LoVo (cell line): ENCODE measurements at regions not wholly inside any gene's neighbourhood (a gene's known extent, or its start where the extent isn't known, plus 50 kb on each side); places are given as distances from the start of the nearest gene placed in this dataset.

Experiments used
- DNase-seq: peaks from one replicate; pipeline ENCODE4 v3.0.0-alpha.2; 2016; ENCODE audit warnings: low spot score

DNA sequence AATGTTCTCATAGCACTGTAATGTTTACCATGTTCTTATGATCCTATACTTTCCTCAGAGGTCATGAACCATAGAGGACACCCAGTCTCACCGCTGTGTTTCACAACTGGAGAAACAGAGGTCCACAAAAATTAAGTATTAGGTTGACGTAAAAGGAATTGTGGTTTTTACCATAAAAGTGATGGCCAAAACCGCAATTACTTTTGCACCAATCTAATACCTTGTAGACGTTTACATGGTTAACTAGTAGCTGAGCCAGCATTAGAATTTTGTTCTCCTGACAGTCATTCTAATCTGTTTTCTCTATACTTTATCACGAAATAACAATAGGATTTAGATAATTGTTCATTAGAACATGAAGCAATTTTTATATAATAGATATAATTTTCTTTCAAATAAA is 763.4 kb upstream of the ARGLU1 start:
- DNase-seq, result no peak

DNA sequence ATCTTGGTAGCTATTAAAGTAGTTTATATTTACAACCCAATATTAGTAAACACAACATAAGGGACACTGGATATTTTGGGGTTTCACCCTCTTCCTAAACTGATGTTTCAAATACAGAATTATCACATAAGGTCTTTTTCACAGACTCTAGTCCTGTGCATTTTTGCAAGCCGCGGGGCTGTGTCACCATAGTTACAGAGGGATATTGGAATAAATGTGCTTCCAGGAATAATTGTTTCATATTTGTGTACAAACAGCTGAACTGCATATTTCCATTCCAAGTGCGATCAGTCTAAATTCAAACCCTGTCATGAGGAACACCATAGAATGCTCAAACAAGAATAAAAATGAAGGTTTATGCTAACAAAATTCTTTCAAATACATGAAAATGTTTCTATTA is 762.5 kb upstream of the ARGLU1 start:
- no peak for DNase-seq

DNA sequence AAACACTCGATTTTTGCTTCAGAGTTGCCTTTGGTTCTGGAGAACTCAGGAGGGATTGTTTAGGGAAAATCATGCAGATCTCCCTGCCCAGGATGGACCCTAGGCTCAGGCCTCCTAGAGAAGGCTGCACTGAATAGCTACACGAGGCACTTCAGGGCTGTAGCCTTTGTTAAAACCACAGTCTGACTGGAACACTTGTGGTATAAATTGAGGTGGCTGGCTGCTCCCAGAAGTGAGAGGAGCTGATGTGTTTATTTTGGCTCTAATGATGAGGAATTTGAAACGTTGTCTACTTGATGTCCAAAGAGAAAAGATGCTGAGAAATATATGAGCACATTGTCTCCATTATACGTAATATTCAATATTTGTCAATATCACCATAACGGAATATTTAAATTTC is 762.1 kb upstream of the ARGLU1 start:
- no peak for DNase-seq

DNA sequence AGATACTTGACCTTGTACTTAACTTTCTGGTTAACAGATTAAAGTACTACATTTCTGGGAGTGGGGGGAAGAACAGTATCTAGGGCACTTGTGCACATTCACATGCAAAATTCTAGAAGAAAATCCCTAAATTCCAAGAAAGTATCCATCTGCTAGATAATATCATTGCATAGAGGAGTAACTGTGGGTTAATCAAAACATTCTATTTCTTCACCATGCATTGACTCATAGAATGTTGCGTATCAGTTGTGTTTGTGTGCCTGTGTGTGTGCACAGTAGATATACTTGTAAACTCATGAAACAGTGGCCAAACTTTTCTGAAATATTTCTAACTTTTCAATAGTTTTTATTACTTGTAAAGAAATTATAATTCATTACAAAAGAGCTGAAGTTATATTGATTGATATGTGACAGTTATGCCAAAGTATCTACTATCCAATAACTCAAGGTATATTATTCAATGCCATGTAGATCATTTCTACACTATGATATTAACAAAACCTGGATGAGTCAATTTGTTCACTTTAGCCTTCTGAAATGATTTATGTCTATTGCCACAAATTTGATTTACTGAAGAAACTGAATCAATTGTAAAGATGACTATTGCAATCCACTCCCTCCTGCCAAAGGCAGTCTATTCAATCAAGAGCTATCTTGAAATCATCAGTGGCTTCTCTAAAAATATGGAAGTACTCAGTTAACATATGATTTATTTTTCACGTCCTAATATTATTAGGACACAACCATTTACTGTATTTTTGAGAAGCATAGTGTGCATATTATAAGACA is 756.7 kb upstream of the ARGLU1 start:
- DNase-seq, result no peak

DNA sequence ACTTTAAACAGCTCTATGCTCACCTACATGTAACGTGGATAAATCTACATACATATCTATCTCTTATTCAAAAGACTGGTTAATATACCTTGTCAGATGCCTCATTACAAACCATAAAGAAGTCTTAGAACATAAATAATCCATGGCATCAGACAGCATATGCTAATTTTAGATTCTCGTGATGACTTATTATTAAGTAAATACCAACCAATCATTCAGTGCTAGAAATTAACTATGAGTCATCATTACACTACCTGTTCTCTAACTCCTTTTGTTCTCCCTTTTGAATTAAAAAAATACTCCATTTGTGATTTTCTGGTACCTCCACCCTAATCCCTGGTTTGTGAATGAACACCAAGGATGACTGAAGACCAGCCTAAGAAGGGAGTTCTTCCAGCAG is 754.3 kb upstream of the ARGLU1 start:
- no peak for DNase-seq

DNA sequence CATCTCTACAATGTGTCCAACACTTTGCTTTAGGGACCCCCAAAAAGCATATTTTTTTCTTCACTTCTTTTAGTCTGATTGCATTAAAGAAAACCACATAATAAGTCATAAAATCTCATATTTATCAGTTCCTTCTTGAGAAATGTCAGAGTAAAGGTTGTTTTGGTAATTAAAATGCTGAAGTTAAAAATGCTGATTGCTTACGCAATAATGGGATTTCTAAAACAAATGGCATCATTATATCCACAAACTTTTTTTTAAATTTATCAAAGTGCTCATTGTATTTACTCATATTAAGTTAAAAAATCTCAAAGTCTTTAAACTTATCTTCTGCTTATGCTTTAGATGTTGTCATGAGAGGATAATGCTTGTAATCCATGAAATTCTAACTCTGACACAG is 737.2 kb upstream of the ARGLU1 start:
- no peak for DNase-seq

DNA sequence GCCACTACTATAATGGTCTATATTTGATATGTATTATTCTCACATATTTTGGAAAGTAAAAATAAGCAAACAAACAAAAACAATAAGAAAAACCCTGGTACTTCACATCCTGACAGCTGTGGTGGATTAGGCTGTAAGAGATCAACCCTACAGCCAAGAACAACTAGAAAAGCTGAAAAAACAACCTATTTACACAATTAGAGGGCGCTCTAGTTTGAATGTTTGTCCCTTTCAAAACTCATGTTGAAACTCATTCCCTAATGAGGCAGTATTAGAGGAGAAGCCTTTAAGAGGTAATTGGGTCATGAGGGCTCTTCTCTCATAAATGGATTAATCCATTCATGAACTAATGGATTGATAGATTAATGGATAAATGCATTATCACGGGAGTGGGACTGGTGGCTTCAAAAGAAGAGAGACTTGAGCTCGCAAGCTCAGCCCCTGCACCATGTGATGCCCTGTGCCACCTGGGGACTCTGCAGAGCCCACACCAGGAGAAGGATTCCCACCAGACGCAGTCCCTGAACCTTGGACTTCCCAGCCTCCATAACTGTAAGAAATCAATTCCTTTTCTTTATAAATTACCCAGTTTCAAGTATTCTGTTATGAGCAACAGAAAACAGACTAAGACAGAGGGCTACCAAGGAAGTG is 733.9 kb upstream of the ARGLU1 start:
- no peak for DNase-seq

DNA sequence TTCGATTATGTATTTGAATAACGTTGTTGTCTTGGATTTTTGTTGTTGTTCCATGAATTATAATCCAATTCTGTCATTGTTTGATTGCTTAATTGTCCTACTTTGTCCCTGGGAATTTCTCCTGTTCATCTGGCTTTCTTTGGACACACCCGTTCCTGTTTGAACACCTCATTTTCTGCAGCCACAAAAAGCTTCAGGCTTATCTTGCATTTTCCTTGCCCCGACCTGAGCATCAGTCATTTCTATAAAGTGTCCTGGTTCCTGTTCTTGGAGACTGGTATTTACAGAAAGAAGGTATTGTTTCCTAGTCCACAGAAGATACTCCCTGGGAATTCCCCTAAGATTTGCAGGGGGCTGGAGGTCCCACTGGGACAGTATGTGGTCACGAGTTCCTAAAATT is 731.8 kb upstream of the ARGLU1 start:
- no peak for DNase-seq

DNA sequence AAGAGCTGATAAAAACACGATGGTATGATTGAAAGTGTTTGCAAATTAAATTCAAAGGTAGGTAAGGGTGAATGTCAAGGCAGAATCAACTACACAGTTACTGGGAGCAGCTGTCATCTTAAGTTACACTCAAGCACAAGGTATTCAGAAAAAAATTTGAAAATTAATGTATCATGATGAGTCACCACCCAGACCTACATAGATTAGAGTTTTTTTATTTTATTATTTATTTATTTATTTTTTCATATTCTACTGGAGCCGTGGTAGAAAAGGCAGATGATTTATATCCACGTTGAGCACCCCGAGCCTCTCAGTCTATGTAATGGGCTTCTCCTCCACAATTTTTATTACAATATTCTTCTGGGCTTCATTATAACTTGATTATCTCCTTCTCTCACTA is 728.9 kb upstream of the ARGLU1 start:
- DNase-seq, result no peak

DNA sequence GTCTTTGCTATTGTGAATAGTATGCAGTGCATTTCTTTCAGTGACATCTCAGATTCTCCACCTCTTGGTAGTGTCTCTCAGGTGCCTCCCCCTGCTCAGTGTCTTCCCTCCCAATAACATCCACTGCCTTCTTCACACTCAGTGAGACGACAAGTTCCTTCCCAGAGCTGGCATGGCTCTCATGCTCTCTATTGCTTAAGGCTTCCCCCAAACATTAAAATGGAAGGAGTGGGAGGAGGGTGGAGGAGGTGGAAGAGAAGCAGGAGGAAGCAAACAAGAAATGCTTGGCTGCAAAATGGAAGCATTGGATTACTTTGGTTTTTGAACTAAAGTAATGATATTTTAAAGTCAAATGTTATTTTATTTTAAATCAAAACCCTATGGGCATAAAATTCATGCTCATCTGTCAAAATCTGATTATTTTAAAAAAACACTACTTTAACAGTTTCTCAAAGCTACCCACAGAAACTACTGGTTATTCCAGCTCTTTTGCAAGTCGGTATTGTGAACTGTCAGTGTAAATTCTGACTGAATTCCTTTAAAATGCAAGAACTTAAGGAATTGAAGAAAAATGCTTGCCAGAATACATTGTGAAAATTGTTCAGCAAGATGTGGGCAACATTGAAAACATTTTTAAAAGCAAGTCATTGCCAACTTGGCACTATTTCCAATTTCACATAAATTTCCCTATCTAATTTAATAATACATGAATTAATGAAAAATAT is 727.6 kb upstream of the ARGLU1 start:
- DNase-seq, result no peak

DNA sequence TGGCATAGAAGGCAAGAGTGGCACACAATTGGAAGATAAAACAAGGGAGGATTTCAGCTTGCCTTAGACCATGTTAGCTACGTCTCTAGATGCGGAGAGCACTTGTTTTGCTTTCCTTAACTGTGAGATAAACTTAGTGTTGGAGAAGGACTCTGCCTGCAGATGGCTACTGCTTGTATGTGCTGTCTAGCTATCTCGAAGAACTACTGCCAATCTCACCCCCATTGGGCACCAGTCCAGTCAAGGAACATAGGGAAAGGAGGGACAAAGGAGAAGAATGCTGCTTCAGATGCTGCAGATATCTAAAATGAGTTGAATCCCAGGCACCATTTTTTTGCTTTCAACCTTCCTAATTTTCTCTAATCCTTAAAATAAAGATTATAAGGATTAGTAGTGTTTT is 726.0 kb upstream of the ARGLU1 start:
- no peak for DNase-seq

DNA sequence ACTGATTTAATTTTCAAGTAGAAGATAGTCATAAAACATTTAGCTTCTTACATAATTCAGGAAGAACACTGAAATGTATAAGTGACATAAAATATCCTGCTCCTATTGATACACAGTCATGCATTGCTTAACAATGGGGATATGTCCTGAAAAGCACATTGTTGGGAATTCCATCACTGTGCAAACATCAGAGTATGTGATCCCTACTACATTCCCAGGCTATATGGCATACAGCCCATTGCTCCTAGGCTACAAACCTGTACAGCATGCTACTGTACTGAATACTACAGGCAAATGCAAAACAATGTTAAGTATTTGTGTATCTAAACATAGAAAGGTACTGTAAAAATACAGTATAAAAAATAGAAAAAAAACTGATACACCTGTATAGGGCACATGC is 723.9 kb upstream of the ARGLU1 start:
- DNase-seq, result no peak

DNA sequence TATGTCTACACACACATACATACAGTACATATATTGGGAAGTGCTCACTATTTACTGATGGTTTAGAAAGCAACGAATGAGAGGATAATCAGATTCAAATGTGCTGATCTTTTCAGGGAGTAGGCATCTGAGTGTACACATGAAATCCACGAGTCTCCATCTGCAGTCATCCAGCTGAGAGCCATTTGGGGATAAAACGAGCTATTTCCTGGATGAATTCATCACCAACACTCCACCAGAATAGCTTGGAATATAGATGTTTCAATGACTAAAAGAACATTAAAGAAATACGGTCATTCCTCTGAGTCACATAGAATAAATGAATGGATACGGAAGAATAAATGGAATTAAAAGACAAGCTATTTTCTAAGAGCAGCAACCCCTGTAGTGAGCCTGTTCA is 721.6 kb upstream of the ARGLU1 start:
- DNase-seq, result no peak

DNA sequence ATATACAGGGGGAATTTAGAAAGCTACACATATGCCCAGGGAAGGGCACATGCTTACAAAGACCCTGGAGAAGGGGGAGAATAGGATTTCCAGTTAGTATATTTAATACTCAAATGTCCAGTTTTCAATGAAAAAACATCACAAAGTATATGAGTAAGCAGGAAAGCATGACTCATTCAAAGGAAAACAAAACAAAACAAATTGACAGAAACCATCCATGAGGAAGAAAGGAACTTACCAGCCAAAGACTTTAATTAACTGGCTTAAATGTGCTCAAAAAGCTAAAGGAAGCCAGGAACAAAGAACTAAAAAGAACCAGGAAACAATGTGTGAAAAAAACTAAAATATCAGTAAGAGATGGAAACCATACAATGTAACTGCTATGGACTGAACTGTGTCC is 716.2 kb upstream of the ARGLU1 start:
- no peak for DNase-seq

DNA sequence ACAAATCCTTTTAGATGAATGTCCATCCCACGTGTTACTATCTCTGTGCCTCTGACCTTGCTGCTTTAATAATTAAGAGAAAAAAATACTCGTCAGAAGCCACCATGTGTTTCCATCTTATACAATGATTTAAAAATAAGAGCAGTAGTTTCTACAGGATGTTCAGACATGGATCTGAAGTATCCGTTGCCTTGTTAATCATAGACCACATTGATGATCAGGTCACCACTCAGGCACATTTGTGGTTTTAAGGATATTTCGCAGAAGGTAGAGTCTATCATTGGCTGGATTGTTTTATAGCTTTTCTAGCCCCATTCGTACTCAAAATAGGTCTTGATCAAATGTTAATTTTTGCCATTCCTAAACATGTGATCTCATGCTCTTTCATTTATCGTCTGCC is 710.0 kb upstream of the ARGLU1 start:
- DNase-seq, result no peak

DNA sequence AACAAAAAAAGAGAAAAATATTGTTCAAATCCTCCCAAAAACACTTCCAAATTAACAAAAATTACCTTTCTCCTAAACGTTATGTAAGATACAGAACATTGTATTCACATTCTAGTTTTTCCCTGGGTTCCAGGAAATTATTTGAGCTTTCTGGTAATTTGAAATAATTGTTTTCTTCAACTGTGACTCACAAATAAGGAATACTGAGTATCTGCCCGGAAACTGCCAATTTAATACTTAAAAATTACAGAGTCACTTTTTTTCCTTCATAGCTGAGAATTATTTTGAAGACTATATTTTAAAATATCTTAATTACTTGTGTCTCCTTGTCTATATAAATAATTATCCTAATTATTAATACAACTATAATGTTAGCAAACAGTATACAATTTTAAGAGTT is 709.0 kb upstream of the ARGLU1 start:
- DNase-seq, result no peak

DNA sequence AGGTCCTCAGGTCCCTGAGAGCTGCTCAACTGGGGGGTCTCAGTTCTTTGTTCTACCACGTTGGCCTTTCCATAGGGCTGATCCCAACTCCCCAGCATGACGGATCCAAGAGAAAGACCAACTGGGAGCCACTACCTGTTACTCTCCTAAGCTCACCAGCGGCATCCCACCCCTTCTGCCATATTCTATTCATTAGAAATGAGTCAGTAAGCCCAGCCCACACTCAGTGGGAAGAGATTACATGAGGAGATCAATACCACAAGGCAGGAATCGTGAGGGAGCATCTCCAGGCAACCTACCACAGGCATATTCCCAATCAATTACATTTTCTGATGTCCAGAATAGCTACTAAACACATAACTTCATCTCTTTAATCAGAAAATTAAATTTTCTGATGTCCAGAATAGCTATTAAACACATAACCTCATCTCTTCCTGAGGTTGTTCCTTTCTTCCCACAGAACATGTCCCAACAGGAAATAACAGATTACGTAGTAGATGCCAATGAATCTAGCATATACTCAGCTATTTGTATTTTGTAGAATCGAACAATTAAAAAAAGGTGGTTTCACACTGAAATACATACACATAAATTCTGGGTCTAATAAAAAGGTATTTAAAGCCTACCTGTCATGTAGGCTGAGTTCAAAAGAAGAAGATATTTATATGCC is 708.1 kb upstream of the ARGLU1 start:
- no peak for DNase-seq

DNA sequence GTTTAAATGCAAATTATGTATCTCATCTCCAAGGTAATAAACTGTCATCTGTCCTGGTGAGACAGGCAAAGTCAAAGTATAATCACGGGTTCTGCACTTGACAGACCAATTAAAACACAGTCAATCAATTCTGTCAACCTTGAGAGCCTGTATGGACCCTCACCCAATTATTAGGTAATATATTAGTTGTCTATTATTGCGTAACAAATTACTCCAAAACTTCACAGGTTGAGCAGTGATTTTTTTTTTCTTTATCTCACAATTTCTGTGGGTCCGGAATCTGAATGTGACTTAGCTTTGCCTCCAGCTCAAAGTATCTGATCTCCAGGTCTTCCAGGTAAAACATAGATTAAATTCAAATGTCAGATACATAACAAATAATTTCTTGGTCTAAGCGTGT is 707.4 kb upstream of the ARGLU1 start:
- DNase-seq, result no peak

DNA sequence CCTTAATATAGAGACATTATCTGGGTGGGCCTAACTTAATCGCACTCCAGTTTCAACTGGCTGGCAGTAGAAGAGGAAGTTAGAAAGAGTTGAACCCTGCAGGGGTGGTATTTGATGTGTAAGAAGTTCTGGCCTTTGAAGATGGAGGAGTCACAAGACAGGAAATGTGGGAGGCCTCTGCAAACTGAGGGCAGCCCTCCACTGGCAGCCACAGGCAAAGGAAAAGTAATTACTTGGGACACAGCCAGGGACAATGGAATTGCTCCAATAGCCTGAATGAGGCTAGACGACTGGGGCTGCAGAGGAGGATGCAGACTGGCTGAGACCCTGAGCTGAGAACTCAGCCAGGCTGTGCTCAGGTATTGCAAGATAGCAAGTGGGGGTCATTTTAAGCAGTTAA is 703.3 kb upstream of the ARGLU1 start:
- no peak for DNase-seq

DNA sequence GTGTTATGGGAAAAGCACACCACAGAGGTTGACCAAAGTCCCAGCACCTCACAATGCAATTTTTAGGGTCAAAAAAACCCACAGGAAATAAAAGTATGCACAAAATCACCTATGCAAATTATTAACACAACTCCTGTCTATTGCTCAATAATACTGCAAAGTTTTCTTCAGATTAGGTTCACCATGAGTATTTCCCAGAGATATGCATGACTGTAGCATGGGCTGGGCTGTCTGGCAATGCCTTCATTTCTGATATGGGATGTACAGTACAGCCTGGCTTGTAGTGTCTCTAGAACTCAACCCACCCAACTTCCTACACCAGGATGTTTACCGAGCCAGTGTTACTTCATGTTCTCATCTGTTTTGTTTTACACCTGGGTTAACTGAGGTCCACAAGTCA is 698.7 kb upstream of the ARGLU1 start:
- no peak for DNase-seq

DNA sequence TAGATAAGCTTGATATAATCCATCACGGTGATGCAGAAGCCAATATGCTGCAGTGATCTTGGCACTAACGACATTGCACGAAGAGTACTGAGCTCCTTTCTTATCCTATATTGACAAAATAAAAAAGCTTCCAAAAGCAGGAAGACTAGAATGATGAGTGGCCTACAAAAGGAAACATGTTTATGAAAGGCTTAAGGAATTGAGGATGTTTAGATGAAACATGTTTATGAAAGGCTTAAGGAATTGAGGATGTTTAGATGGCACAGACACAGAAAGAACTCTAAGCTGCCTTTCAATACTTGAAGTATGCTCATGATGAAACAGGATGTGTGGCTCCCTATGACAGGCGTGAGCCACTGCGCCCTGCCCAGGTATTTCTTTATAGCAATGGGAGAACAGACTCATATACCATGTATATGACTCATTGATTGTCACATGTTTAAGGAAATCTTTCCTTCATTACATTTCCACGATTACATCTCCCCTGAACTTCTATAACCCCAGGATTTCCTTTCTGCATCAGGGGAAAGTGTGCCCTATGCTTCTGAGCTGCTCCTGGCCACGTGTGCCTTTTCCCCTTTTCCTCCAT is 690.8 kb upstream of the ARGLU1 start:
- no peak for DNase-seq

DNA sequence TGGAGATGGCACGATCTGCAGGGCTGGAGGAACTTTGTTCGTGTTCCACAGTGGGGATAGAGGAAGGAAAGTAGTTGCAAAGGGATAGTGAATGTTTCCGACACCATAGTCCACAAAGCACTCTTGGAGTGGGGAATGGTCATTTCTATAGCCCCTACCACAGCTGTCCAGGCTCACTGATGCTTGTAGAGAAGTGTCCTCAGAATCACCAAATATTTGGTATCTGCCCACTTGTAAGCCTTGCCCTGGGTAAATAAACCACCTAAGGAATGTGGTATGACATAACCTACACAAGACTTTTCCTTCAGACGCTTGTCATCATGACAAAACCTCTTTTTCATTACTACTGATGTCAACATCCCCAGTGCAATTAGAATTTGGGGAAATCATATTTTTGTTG is 686.5 kb upstream of the ARGLU1 start:
- no peak for DNase-seq

DNA sequence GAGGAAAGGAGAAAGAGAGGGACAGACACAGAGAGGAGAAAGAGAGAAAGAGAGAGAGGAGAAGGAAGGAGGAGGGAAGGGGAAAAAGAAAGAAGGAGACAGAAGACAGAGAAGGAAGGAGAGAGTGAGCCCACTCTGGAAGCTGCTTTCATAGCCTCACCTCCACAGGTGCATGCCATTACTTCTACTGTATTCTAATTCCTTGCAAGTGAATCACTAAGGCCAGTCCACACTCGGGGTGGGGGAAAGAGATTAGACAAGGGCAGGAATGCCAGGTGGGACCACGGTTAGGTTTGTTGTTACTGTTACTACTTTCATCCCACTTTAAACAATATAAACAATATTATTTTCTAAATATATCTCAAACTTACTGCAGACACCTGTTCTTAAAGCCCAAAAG is 684.5 kb upstream of the ARGLU1 start:
- DNase-seq, result no peak
